NCI-H2227 (cell line): ENCODE measurements at regions not wholly inside any gene's neighbourhood (a gene's known extent, or its start where the extent isn't known, plus 50 kb on each side); places are given as distances from the start of the nearest gene placed in this dataset.

Experiments used
- DNase-seq: peaks from one replicate; lab custom pipeline; 2025; ENCODE audit not compliant: unreplicated experiment; lab: John Stamatoyannopoulos, UW

DNA sequence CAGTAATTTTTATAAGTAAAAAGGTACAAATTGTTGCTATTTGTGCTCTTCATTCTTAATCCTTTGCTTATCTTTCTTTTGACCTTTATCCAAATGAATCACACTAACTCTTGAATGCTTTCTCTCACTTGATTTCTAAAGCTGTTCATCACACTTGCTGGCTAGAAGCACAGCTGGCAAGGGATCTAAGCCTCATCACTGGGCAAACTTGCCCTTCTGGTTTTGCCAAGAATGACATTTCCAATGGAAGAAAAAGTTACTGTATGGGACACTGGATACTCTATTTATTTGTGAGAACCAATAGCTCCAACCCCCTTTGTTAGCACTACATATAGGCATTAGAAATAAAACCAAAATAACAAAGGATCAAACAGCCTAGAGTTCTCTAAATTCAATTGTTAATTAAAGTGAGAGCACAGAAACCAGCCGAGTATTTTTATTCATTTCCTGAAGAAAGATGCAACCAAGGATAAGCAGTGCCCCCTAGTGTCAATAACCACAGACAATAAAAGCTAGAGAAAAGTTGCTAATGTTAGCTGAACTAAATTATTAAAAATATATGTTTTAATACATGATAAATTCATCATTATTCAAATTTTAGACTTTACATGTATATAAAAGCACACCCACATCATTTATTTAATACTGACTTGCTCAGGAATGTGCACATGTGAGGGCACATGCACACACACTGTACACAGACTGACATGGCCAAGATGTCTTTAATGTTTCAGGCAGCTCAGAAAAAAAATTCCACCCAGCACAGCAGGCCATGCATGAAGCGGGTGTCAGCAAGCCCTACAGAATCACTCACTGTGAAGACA, 59.8 kb upstream of the POU5F2 start:
- DNase-seq = peak; percentile 69

DNA sequence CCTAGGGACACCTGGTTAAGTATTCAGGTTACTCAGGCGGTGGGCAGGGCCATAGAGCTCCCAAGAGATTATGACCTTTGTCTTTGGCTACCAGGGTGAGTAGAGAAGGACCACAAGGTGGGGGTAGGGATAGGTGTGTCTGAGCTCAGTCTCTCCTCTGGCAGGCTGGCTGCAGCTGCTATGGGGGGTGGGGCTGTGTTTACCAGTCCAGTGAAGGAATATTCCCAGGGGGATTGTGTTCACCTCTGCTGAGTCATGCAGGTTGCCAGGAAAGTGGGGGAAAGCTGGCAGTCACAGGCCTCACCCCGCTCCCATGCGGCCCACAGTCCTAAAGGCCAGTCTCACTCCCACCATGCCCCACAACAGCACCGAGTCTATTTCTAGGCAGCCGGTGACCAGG, 53.6 kb upstream of the POU5F2 start:
- DNase-seq = no peak

DNA sequence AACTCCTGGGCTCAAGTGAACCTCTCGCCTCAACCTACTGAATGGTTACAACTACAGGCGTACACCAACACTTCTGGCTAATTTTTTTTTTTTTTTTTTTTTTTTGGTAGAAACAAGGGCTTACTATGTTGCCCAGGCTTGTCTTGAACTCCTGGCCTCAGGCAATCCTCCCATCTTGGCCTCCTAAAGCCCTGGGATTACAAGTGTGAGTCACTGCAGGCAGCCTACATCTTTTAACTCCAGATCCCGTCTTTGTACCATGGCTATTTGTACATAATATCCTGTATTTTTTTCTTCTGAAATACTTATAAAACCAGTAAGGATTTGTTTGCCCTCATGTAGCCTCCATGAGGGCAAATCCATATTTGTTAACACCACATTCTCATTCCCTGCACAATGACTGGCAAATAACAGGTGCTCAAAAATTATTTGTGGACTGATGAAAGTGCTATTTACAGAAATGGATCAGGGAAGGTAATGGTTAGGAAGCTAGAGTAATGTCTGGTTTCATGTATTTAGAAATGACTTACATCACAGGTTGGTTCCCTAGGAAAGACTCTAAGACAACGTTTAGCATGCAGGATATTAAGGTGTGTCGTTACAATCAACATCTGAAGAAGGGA, 51.9 kb upstream of the POU5F2 start:
- DNase-seq = no peak

DNA sequence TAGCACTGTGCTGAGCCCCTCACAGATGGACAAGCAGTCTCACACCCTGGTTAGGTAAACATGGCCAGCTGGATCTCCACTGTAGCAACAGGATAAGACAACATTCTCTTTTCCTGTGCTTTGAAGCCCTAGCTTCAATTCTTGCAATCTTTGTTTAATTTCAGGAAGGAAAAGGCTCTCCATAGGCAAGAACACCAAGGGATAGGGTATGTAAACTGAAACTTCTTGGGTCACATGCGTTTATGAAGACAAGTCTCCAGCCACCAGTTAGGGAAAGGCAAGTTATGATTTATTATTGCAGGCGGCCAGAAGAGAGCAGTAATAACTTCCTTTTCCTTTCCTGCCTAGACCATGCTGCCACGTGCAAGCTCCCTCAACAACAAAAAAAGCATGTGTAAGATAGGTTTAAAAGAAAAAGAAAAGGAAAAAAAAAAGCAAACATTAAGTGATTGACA, 50.1 kb upstream of the POU5F2 start:
- DNase-seq = peak; percentile 19
